Fibroblast of lung (primary cell): ENCODE measurements at regions not wholly inside any gene's neighbourhood (a gene's known extent, or its start where the extent isn't known, plus 50 kb on each side); places are given as distances from the start of the nearest gene placed in this dataset.

Experiments used
- EZH2 ChIP-seq: IDR thresholded peaks from 2 replicates; pipeline ENCODE4 v1.5.1; 2012; ENCODE audit warnings: low read length, control low read depth, mild to moderate bottlenecking; ENCODE audit errors: missing control alignments
- TF ChIP-seq, protein P1 (sequence below), 2 donors: IDR thresholded peaks in 1 of 2; conservative IDR thresholded peaks in 1 of 2; 1 replicate in 1 of 2; 2 replicates in 1 of 2; pipeline ENCODE4 v1.5.1; 2011 to 2012; ENCODE audit warnings: low read length in 2 of 2, control low read depth in 1 of 2, inconsistent platforms in 1 of 2, low read depth in 1 of 2, mild to moderate bottlenecking in 1 of 2

- no peak for TF ChIP-seq EZH2
- TF ChIP-seq, protein P1, sequence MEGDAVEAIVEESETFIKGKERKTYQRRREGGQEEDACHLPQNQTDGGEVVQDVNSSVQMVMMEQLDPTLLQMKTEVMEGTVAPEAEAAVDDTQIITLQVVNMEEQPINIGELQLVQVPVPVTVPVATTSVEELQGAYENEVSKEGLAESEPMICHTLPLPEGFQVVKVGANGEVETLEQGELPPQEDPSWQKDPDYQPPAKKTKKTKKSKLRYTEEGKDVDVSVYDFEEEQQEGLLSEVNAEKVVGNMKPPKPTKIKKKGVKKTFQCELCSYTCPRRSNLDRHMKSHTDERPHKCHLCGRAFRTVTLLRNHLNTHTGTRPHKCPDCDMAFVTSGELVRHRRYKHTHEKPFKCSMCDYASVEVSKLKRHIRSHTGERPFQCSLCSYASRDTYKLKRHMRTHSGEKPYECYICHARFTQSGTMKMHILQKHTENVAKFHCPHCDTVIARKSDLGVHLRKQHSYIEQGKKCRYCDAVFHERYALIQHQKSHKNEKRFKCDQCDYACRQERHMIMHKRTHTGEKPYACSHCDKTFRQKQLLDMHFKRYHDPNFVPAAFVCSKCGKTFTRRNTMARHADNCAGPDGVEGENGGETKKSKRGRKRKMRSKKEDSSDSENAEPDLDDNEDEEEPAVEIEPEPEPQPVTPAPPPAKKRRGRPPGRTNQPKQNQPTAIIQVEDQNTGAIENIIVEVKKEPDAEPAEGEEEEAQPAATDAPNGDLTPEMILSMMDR (conservative IDR thresholded peaks at IDR 0.05 in 1 of 2, IDR thresholded peaks at IDR 0.05 in 1 of 2; ENCODE audit: low read depth in 1 of 2, low read length in 2 of 2), result no peak
These were observed 1174.7 kb downstream of the ZPLD1 start for GRCh38 chr3:103609472-103609871.
